LNCaP clone FGC (cell line): ENCODE measurements at regions not wholly inside any gene's neighbourhood (a gene's known extent, or its start where the extent isn't known, plus 50 kb on each side); places are given as distances from the start of the nearest gene placed in this dataset.

ENCODE experiments used
- DNase-seq: peaks from one replicate; pipeline ENCODE4 v3.0.0-alpha.2; 2011; ENCODE audit warnings: low read depth
- H3K4me3 ChIP-seq: 2 replicates; pipeline ENCODE4 v1.5.1; 2011; ENCODE audit warnings: mild to moderate bottlenecking, low read depth, low read length, control low read depth
- TF ChIP-seq, protein P1 (sequence below): IDR thresholded peaks from 2 replicates; pipeline ENCODE4 v1.5.1; 2012; ENCODE audit warnings: mild to moderate bottlenecking; ENCODE audit not compliant: control insufficient read depth, insufficient read depth; ENCODE audit errors: extremely low read depth

GRCh38 chr17:52824542-52824941 lies 666.0 kb upstream of the CA10 start:
- TF ChIP-seq, protein P1, sequence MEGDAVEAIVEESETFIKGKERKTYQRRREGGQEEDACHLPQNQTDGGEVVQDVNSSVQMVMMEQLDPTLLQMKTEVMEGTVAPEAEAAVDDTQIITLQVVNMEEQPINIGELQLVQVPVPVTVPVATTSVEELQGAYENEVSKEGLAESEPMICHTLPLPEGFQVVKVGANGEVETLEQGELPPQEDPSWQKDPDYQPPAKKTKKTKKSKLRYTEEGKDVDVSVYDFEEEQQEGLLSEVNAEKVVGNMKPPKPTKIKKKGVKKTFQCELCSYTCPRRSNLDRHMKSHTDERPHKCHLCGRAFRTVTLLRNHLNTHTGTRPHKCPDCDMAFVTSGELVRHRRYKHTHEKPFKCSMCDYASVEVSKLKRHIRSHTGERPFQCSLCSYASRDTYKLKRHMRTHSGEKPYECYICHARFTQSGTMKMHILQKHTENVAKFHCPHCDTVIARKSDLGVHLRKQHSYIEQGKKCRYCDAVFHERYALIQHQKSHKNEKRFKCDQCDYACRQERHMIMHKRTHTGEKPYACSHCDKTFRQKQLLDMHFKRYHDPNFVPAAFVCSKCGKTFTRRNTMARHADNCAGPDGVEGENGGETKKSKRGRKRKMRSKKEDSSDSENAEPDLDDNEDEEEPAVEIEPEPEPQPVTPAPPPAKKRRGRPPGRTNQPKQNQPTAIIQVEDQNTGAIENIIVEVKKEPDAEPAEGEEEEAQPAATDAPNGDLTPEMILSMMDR: no peak
- H3K4me3 ChIP-seq: no peak overlapping the region
- no peak for DNase-seq

GRCh38 chr17:52823155-52823554 lies 664.6 kb upstream of the CA10 start:
- TF ChIP-seq, protein P1: no peak

DNA sequence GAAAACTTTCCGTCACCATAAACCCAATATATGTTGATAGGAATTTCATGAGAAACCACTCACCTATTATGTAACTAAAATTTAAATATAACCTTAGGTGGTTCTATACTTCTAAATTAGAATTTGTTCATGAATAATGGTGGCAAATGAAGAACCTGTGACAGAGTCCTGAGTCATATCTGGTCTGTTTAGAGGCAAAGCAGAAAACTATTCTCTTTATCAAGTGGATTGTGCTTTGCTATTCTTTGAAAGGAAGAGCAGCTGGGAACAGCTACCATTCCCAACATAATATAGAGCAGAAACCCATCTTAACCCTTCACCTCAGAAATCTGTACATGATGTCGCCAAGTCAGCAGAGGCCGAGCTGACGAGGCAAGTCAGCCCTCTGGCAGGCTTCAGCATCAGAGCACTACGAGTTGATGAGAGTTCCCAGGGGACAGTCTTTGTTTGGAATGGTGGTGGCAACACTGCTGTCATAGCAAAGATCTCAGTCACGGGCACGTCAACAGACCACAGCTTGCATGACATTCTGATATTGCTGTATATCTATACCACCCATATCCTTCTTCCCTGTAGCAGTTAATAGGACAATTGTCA lies 631.9 kb upstream of the CA10 start:
- TF ChIP-seq, protein P1: no peak
- no peak overlapping the region for H3K4me3 ChIP-seq
- DNase-seq: no peak

More at GRCh38 chr17:52823155-52823554, 664.6 kb upstream of the CA10 start:
- no peak for DNase-seq
- no peak overlapping the region for H3K4me3 ChIP-seq

DNA sequence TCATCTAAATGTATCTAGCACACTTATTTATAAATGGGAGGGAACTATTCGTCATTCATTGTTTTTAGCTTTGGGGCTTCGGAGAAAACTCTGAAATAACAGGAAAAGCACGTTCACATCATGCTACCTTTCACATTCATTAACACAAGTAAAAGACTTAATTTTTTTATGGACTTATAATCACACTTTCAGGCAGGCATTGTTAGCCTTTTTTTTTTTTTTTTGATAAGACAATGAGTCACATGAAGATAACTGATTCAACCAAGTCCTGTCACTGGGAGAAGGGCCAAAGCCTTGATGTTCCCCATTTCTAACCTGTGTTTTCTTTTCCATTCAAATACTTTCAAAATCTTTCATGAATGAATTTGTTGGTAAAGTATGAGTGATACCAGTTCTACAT lies 631.3 kb upstream of the CA10 start:
- DNase-seq: no peak
- TF ChIP-seq, protein P1: no peak
- no peak overlapping the region for H3K4me3 ChIP-seq

- H3K4me3 ChIP-seq: no peak overlapping the region
- no peak for DNase-seq
- TF ChIP-seq, protein P1: no peak
These were observed 617.7 kb upstream of the CA10 start for GRCh38 chr17:52776234-52776633.

GRCh38 chr17:52762794-52763167 lies 604.3 kb upstream of the CA10 start:
- TF ChIP-seq, protein P1: no peak
- no peak overlapping the region for H3K4me3 ChIP-seq
- no peak for DNase-seq

GRCh38 chr17:52762147-52762793 lies 603.8 kb upstream of the CA10 start:
- DNase-seq: no peak
- TF ChIP-seq, protein P1: no peak
- H3K4me3 ChIP-seq: no peak overlapping the region
